Activated CD8-positive, alpha-beta memory T cell treated with anti-CD3 and anti-CD28 coated beads, Interleukin-2, amount 10 ng/mL, durations not matched to agents 7 days and 5 days (primary cell): ENCODE measurements at regions not wholly inside any gene's neighbourhood (a gene's known extent, or its start where the extent isn't known, plus 50 kb on each side); places are given as distances from the start of the nearest gene placed in this dataset.
"Not testable (repeated sequence)": the region's sequence is repeated elsewhere in the genome, so short reads cannot be mapped to it uniquely, and the experiment has no call there.

Source experiments
- ATAC-seq: fragments of 150-1000 bp; cut with Tn5 transposase; one replicate; pipeline ENCODE4 v1.10.0; 2021; ENCODE audit warnings: moderate library complexity
- CTCF ChIA-PET: fragments of 350-600 bp; sonication (Branson Sonifier 250); formaldehyde crosslinking; loops from one replicate; lab custom pipeline; 2021; ENCODE audit warnings: antibody characterized with exemption; lab: Charles Lee
- DNase-seq: peaks from one replicate; pipeline ENCODE4 v3.0.0-alpha.2; 2020
- H3K27ac Mint-ChIP-seq: one replicate; pipeline ENCODE4 v1.8.0; 2021; ENCODE audit warnings: mild to moderate bottlenecking, mixed read lengths
- H3K27me3 Mint-ChIP-seq: one replicate; pipeline ENCODE4 v1.8.0; 2021; ENCODE audit warnings: mixed read lengths
- H3K36me3 Mint-ChIP-seq: one replicate; pipeline ENCODE4 v1.8.0; 2021; ENCODE audit warnings: mild to moderate bottlenecking, mixed read lengths
- H3K4me1 Mint-ChIP-seq: one replicate; pipeline ENCODE4 v1.8.0; 2021; ENCODE audit warnings: mixed read lengths
- H3K4me3 Mint-ChIP-seq: one replicate; pipeline ENCODE4 v1.8.0; 2021; ENCODE audit warnings: mild to moderate bottlenecking, moderate library complexity, mixed read lengths
- H3K9me3 Mint-ChIP-seq: one replicate; pipeline ENCODE4 v1.8.0; 2022; ENCODE audit warnings: low read depth, mixed read lengths

DNA sequence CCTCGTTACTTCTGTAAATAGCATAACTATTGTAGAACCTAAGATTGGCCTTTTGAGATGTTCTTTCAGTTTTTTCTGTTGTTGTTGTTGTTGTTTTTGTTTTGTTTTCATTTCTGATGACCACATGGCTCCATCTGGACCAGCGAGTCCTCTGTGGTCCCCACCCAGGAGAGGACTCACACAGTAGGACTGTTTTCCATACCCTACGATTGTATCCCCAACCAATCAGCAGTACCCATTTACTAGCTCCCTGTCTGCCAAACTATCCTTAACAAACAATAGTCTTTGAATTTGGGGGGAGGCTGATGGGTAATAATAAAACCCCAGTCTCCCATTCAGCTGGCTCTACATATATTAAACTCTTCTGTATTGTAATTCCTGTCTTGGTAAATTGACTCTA, 329.5 kb downstream of the SEMA3D start:
- Mint-ChIP-seq H3K27ac (no peak overlapping the region), H3K27me3 (no peaks in the 10 kb centered on the region), H3K4me3 (no peak overlapping the region), H3K36me3 (no peaks in the 10 kb centered on the region), H3K4me1 (no peaks in the 10 kb centered on the region), H3K9me3 (peaks cover 7% of the 10 kb centered on the region)
- CTCF ChIA-PET, result no interaction called here
- no peak for DNase-seq
- no peak for ATAC-seq

DNA sequence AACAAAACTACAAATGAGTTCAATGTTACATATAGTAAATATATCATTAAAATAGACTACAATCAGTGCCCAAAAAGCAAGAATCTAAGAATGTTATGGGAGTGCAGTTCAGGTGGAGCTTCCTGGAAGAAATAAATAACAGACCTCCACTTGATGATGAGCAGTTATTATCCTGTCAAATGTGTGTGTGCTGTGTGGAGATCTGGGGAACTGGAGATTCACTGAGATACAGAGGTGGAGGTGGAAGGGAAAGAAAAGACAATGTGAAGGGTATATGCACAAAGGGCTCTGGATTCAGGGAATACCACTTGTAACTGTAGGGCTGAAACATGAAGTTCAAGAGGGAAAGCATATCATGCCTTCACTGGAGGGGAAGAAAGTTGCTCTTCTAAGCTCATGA, 331.1 kb downstream of the SEMA3D start:
- no peaks in the 10 kb centered on the region for H3K4me1 Mint-ChIP-seq
- CTCF ChIA-PET, result no interaction called here
- ATAC-seq, result no peak
- no peaks in the 10 kb centered on the region for H3K36me3 Mint-ChIP-seq
- no peaks in the 10 kb centered on the region for H3K27me3 Mint-ChIP-seq
- no peak overlapping the region for H3K4me3 Mint-ChIP-seq
- no peak overlapping the region for H3K27ac Mint-ChIP-seq
- peaks cover 1% of the 10 kb centered on the region for H3K9me3 Mint-ChIP-seq
- DNase-seq, result no peak

DNA sequence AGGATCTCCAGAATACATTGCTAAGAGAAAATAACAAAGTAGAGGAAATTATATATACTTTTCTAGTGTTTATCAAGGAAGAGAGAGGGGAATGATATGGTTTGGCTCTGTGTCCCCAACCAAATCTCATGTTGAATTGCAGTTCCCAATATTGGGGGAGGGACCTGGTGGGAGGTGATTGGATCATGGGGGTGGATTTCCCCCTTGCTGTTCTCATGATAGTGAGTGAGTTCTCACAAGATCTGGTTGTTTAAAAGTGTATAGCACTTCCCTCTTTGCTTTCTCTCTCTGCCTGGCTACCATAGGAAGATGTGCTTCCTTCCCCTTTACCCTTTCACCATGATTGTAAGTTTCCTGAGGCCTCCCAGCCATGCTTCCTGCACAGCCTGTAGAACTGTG, 337.9 kb downstream of the SEMA3D start:
- H3K27me3 Mint-ChIP-seq, H3K4me1 Mint-ChIP-seq, CTCF ChIA-PET, DNase-seq, H3K4me3 Mint-ChIP-seq, ATAC-seq, H3K36me3 Mint-ChIP-seq, H3K27ac Mint-ChIP-seq: not testable (repeated sequence)
- peaks cover 10% of the 10 kb centered on the region for H3K9me3 Mint-ChIP-seq

DNA sequence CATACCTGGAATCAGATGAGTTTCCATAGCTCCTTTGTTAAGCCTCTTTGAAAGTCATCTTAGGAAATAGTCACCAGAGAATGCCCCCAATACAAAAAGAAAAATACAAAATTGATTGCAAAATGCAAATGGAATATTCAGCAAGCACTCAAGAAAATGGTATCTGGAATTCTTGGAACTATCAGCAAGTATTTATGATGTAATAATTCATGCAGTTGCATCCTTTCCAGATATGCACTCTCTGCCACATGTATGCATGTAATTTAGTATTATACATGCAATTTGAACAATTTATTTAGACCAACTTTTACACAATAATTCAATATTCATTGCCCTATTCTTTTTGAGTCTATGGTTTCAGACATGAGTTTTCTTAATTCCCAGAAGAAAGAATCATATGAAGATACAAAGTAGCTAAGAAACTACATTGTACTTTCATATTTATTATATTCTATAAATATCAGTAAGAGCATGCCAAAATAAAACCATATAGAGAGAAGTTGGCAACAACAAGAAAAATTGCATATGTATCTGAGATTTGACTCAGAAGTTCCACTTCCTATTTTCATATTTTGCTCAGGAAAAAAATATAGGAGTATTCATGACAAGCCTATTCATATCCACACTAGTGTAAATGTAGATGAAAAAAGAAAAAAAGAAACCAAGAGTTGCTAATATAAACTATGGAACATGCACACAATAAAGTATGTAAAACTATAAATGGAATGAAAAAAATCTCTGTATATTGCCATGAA, 338.5 kb downstream of the SEMA3D start:
- peaks cover 10% of the 10 kb centered on the region for H3K9me3 Mint-ChIP-seq
- no peak overlapping the region for H3K4me3 Mint-ChIP-seq
- H3K27me3 Mint-ChIP-seq, result no peaks in the 10 kb centered on the region
- ATAC-seq (no peak), DNase-seq (no peak)
- H3K27ac Mint-ChIP-seq, result no peak overlapping the region
- no peaks in the 10 kb centered on the region for H3K4me1 Mint-ChIP-seq
- CTCF ChIA-PET, result no interaction called here
- no peaks in the 10 kb centered on the region for H3K36me3 Mint-ChIP-seq

DNA sequence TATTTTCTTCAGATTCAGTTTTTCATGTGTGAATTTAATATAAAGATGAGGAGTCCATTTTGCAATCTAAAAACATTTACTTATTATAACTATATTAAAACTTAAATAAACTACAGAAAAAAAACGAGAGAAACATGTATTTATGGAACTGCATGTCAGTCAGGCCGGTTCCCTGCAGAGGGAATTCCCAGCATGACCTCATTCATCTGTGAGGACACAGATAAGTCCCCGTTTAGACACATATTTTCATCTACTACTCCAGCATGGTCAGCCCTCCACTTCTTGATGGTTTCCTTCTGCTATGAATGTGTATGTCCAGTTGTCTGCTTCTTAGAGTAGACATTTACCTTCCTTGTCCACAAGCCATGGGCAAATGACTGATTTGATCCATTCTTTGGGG, 339.1 kb downstream of the SEMA3D start:
- DNase-seq (no peak), ATAC-seq (no peak)
- H3K4me3 Mint-ChIP-seq, result no peak overlapping the region
- H3K36me3 Mint-ChIP-seq, result no peaks in the 10 kb centered on the region
- CTCF ChIA-PET, result no interaction called here
- no peaks in the 10 kb centered on the region for H3K4me1 Mint-ChIP-seq
- peaks cover 10% of the 10 kb centered on the region for H3K9me3 Mint-ChIP-seq
- no peak overlapping the region for H3K27ac Mint-ChIP-seq
- H3K27me3 Mint-ChIP-seq, result no peaks in the 10 kb centered on the region

DNA sequence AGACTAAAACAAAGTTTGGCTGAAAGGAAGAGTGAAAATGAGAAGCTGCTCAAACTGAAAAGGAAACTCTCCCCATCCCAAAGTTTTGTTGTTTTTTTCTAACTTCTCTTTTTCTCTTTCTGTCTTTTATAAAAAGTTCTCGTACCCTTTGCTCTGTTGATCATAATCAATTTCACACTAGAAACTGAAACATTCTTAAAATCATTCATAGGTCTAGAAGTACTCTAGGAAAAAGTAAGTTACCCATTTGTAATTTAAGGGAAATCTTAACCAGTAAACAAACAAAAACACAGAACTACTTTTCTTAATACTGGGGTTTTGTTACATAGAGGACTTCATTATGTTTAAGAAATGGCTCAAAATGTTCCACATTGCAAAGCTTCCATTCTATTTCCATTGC, 339.8 kb downstream of the SEMA3D start:
- CTCF ChIA-PET, result no interaction called here
- DNase-seq (no peak), ATAC-seq (no peak)
- Mint-ChIP-seq H3K9me3 (peaks cover 10% of the 10 kb centered on the region), H3K27me3 (no peaks in the 10 kb centered on the region), H3K36me3 (no peaks in the 10 kb centered on the region), H3K4me3 (no peak overlapping the region), H3K27ac (no peak overlapping the region), H3K4me1 (no peaks in the 10 kb centered on the region)

DNA sequence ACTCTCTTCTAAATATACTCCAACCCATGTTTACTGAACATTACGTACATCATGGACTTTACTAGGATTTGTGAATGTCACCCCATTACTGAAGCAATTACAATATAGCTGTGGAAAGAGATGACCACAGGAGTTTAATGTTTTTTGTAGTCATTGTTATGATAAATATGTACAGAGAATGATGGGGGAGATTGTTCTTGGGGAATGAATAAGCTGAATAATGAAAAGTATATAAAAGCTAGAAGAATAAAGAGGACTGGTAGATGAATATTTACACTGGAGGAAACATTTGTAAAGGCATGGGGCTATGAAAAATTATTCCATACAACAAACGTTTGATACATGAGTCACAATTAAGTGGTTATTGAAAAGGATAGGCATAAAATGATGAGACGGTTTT, 340.9 kb downstream of the SEMA3D start:
- H3K4me1 Mint-ChIP-seq, result no peaks in the 10 kb centered on the region
- no peaks in the 10 kb centered on the region for H3K36me3 Mint-ChIP-seq
- CTCF ChIA-PET, result no interaction called here
- H3K27me3 Mint-ChIP-seq, result no peaks in the 10 kb centered on the region
- no peak overlapping the region for H3K27ac Mint-ChIP-seq
- H3K9me3 Mint-ChIP-seq, result peaks cover 10% of the 10 kb centered on the region
- no peak for DNase-seq
- ATAC-seq, result no peak
- H3K4me3 Mint-ChIP-seq, result no peak overlapping the region

DNA sequence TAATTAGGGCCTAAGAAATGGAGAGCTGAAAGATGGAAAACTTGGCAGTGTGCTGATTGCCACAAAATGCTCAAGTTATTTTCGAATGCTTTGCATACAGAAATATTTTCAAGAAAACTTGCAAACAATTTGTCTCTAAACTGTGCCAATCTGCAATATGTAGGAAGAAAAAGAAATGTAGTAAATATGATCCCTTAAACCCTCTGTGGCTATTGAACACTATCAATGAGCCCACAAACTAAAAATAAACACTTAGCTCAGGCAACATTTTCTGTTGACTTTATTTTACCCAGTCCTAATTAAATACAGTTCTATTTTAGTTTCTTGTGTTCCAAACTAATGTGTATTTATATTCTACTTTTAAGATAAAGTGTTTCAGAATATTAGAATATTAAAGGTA, 342.1 kb downstream of the SEMA3D start:
- H3K4me3 Mint-ChIP-seq, result no peak overlapping the region
- CTCF ChIA-PET, result no interaction called here
- no peaks in the 10 kb centered on the region for H3K4me1 Mint-ChIP-seq
- no peaks in the 10 kb centered on the region for H3K36me3 Mint-ChIP-seq
- peaks cover 7% of the 10 kb centered on the region for H3K9me3 Mint-ChIP-seq
- DNase-seq (no peak), ATAC-seq (no peak)
- H3K27me3 Mint-ChIP-seq, result no peaks in the 10 kb centered on the region
- no peak overlapping the region for H3K27ac Mint-ChIP-seq

DNA sequence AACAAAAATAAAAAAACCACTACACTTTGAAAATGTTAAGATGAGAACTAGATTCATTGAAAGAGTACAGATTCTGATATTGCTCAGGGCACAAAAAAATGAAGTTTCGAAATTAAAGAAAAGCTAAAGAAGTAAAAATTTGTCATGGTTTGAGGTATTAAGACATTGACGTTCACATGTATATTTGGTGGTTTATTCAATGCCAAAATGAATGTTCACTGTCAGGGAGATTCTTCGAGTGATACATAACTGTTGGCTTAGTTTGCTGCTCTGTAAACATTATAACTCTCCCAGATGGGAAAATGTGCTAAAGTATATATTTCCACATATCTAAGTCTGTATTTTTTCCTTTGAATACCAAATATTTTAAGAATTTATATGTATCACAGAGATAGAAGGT, 345.0 kb downstream of the SEMA3D start:
- no peaks in the 10 kb centered on the region for H3K36me3 Mint-ChIP-seq
- CTCF ChIA-PET, result no interaction called here
- ATAC-seq, result no peak
- peaks cover 7% of the 10 kb centered on the region for H3K9me3 Mint-ChIP-seq
- H3K27ac Mint-ChIP-seq, result no peak overlapping the region
- no peak for DNase-seq
- H3K27me3 Mint-ChIP-seq, result no peaks in the 10 kb centered on the region
- H3K4me1 Mint-ChIP-seq, result no peaks in the 10 kb centered on the region
- no peak overlapping the region for H3K4me3 Mint-ChIP-seq

DNA sequence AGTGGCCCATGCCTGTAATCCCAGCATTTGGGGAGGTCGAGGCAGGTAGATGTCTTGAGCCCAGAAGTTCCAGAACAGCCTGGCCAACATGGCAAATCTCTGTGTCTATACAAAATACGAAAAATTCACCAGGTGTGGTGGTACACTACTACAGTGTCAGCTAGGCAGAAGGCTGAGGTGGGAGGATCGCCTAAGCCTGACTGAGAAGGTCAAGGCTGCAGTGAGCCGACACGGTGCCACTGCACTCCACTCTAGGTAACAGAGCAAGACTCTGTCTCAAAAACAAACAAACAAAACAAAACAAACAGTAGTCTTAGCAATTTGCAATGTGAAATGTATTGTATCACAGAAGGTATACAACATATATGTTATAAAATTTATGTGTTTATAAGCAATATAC, 348.0 kb downstream of the SEMA3D start:
- peaks cover 6% of the 10 kb centered on the region for H3K9me3 Mint-ChIP-seq
- no peaks in the 10 kb centered on the region for H3K36me3 Mint-ChIP-seq

DNA sequence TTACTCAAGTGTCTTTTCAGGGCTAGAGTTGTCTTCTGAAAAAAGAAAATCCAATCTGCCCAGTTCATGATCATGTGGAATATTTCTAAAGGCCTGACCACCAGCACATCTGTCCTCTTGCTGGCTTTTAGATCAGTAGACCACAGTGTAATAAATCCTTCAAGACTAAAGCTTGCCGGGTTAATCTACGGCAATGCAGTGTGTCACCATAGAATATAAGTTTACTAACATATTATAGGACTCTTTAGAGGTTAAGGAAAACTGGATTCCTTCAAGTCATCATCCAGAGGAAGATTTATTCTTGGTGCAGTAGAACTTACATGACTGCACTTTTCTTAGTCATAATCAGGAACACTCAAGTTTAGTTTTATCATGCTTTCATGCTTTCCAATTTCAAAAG, 349.5 kb downstream of the SEMA3D start:
- Mint-ChIP-seq H3K4me3 (no peak overlapping the region), H3K4me1 (no peaks in the 10 kb centered on the region), H3K9me3 (peaks cover 9% of the 10 kb centered on the region), H3K27ac (no peak overlapping the region), H3K36me3 (no peaks in the 10 kb centered on the region), H3K27me3 (no peaks in the 10 kb centered on the region)
- ATAC-seq (no peak), DNase-seq (no peak)
- CTCF ChIA-PET, result no interaction called here

More for the DNA sequence above, 348.0 kb downstream of the SEMA3D start:
- H3K27me3 Mint-ChIP-seq, result no peaks in the 10 kb centered on the region
- no peak overlapping the region for H3K27ac Mint-ChIP-seq
- CTCF ChIA-PET, result no interaction called here
- ATAC-seq (no peak), DNase-seq (no peak)
- H3K4me1 Mint-ChIP-seq, result no peaks in the 10 kb centered on the region
- no peak overlapping the region for H3K4me3 Mint-ChIP-seq

DNA sequence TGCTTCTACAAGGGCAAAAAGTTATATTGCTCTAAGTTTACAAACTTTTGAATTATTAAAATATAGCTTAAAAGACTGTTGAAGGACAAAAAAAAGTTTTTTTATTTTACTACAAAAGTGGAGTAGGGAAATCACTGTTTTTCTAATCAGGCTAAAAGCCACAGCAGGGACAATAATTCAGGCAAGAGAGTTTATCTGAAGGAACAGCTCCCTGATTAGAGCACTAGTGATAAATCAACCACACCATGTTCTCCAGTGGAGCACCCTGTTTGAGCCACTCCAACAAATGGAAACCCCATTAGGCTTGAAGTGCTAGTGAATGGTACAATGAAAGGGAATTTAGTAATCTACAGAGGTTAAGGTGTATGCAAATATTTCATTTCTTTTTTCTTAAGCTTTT, 357.1 kb downstream of the SEMA3D start:
- no peak for ATAC-seq
- no peaks in the 10 kb centered on the region for H3K27me3 Mint-ChIP-seq
- H3K9me3 Mint-ChIP-seq, result peaks cover 6% of the 10 kb centered on the region
- CTCF ChIA-PET, result no interaction called here
- H3K4me3 Mint-ChIP-seq, result no peak overlapping the region
- H3K36me3 Mint-ChIP-seq, result no peaks in the 10 kb centered on the region
- no peak for DNase-seq
- no peak overlapping the region for H3K27ac Mint-ChIP-seq
- no peaks in the 10 kb centered on the region for H3K4me1 Mint-ChIP-seq

DNA sequence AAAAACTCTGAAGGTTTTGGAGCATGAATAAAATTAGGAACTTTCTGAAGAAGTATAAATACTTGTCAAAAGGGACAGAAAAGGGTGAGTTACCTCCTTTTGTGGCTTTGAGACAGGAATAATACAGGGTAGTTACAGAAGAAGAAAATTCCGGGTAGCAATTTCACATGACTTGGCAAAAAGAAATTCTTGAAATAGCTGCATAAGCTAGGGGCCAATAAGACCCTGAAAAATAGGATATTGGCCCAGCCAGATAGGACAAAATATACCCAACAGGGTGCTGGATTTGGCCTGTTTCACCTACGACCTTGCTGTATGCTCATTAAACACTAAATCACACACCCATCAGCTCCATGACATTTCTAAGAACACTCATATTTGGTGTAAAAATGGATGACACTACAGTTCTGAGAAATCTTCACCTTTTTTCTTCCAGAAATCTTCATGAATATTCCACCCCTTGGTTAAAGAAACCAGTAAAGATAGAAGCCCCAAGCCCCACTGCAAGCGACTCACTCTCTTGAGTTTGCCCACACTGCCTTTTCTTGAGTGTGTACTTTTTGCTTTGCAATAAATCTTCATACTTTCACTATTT, 362.7 kb downstream of the SEMA3D start:
- H3K4me3 Mint-ChIP-seq, result no peak overlapping the region
- no peak for ATAC-seq
- CTCF ChIA-PET, result no interaction called here
- DNase-seq, result no peak
- no peaks in the 10 kb centered on the region for H3K4me1 Mint-ChIP-seq
- no peaks in the 10 kb centered on the region for H3K27me3 Mint-ChIP-seq
- H3K36me3 Mint-ChIP-seq, result no peaks in the 10 kb centered on the region
- H3K9me3 Mint-ChIP-seq, result peaks cover 4% of the 10 kb centered on the region
- H3K27ac Mint-ChIP-seq, result no peak overlapping the region

DNA sequence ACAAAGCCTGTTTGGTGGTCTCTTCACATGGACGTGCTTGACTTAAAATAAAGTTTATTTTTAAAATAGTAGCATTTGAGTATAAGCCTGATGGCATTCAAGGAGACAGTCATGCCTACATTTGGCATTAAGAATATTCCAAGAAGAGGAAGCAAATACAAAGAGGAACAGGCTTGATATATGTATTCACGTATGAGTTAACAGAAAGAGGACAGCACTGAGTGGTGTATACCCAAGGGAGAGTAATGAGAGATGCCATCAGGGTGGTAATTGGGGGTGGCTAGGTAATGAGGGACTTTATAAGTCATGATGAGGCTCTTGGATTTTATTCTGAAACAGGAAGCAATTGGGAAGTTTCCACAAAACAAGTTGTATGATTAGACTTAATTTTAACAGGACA, 363.3 kb downstream of the SEMA3D start:
- no peaks in the 10 kb centered on the region for H3K4me1 Mint-ChIP-seq
- H3K9me3 Mint-ChIP-seq, result peaks cover 4% of the 10 kb centered on the region
- no peak for ATAC-seq
- H3K27ac Mint-ChIP-seq, result no peak overlapping the region
- H3K4me3 Mint-ChIP-seq, result no peak overlapping the region
- H3K27me3 Mint-ChIP-seq, result no peaks in the 10 kb centered on the region
- no peak for DNase-seq
- CTCF ChIA-PET, result no interaction called here
- no peaks in the 10 kb centered on the region for H3K36me3 Mint-ChIP-seq
